ENCODE measurements at regions not wholly inside any gene's neighbourhood (a gene's known extent, or its start where the extent isn't known, plus 50 kb on each side); places are given as distances from the start of the nearest gene placed in this dataset.
"Not testable (repeated sequence)": the region's sequence is repeated elsewhere in the genome, so short reads cannot be mapped to it uniquely, and the experiment has no call there.

DNA sequence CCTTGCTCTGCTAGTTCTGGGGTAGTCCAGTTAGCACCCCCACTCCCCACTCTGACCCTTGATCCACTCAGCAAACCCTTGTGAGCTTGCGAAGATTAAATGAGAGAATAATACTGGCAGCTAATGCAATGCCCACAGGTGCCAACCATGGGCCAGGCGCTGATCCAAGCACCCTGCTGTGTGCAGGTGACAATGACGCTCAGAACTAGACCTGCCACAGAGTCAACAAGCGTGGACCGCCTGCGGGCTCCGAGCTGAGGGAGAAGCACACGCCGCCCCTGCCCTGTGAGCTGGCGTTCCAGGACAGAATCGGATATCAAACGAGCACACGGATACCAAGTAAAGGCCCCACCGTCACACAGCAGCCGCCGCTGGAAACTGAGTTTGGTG, 129.2 kb downstream of the FAM53A start:
- H3K27ac Mint-ChIP-seq, result no peak overlapping the region
- H3K4me3 Mint-ChIP-seq, result no peak overlapping the region
- no peaks in the 10 kb centered on the region for H3K4me1 Mint-ChIP-seq
- no peak for ATAC-seq
- ChIA-PET POLR2A (no interaction called here), CTCF (no interaction called here)
- H3K27me3 Mint-ChIP-seq, result peaks cover 6% of the 10 kb centered on the region
- no peaks in the 10 kb centered on the region for H3K9me3 Mint-ChIP-seq (ENCODE audit: low read depth)
- H3K36me3 Mint-ChIP-seq (ENCODE audit: low read depth), result no peaks in the 10 kb centered on the region
- intact Hi-C loops (cut with DNase I, micrococcal nuclease), result loop anchor here in 1 of 2 experiments (5.0 kb wide), 1 partner anchor 48 kb away; no protein-coding TSS in a partner anchor
- no peak for DNase-seq

DNA sequence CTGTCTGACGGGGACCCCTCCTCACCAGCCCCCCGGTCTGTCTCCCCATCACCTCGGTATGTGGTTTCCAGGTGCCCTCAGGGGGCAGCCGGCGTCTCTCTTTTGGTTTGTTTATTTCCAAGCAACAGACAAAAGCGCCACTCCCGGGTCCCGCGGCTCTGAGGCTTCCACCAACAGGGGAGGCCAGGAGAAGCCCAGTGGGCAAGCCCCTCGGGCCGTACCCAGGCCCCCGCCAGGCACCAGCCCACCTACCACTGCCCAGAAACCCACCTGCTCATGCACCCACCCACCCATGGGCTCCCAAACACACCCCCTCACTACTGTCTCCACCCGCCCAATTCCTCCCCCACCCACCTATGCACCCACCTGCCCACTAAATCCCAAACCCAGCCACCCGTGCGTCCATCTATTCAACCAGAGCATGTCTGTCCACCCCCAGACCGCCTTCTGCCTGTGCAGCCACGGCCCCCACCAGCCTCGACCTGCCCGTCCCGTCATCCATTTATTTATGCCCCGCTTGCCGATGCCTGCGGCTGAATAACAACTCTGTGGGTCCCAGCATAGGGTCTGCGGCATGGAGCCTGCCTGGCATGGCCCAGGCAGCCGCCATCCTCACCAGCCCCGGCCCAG, 129.8 kb downstream of the FAM53A start:
- ChIA-PET CTCF (no interaction called here), POLR2A (no interaction called here)
- no peak overlapping the region for H3K4me3 Mint-ChIP-seq
- H3K4me1 Mint-ChIP-seq, result no peaks in the 10 kb centered on the region
- H3K27me3 Mint-ChIP-seq, result peaks cover 6% of the 10 kb centered on the region
- H3K27ac Mint-ChIP-seq, result no peak overlapping the region
- intact Hi-C loops (cut with DNase I, micrococcal nuclease), result no loop called here
- DNase-seq (no peak), ATAC-seq (no peak)
- H3K9me3 Mint-ChIP-seq (ENCODE audit: low read depth), result no peaks in the 10 kb centered on the region
- no peaks in the 10 kb centered on the region for H3K36me3 Mint-ChIP-seq (ENCODE audit: low read depth)

DNA sequence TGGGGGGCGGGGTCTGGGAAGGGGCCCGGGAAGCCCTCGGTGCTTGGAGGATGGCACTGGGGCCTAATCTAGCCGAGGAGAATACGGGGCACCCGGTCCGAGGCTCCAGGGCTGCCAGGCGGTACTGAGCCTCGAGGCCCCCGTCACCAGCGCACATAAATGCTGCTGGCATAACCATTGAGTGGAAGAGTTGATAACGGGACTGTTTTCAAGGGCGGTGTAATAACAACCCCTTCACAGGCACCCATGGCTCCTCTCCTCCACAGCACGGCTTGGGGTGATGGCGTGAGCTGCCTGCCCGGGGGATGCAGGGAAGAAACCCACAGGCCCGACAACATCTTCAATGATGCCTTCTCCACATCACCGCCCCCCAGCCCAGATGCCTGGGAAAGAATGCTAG, 130.7 kb downstream of the FAM53A start:
- H3K36me3 Mint-ChIP-seq (ENCODE audit: low read depth), result no peaks in the 10 kb centered on the region
- no peaks in the 10 kb centered on the region for H3K4me1 Mint-ChIP-seq
- ATAC-seq (no peak), DNase-seq (no peak)
- ChIA-PET POLR2A (no interaction called here), CTCF (no interaction called here)
- H3K4me3 Mint-ChIP-seq, result no peak overlapping the region
- H3K9me3 Mint-ChIP-seq (ENCODE audit: low read depth), result no peaks in the 10 kb centered on the region
- H3K27ac Mint-ChIP-seq, result no peak overlapping the region
- intact Hi-C loops (cut with DNase I, micrococcal nuclease), result no loop called here
- peaks cover 5% of the 10 kb centered on the region for H3K27me3 Mint-ChIP-seq

DNA sequence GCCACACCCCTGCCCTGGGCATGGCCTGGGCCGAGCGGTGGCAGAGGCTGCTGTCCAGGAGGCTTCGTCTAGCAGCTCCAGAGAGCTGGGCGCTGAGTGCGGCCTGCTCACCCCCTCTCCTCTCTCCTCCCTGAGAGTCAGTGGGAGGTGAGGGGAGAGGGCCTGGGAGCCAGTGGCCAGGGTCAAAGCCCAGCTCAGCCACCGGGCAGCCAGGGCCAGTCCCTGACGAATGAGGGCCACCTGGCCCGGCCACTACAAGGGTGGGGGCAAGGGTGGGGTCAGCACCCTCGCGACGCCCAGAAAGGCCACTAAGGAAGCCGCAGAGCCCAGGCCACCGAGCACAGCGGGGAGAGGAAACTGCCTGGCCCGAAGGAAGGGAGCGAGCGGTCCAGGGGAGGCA, 131.7 kb downstream of the FAM53A start:
- Mint-ChIP-seq H3K9me3 (ENCODE audit: low read depth) (no peaks in the 10 kb centered on the region), H3K27ac (no peak overlapping the region), H3K4me1 (peaks cover 2% of the 10 kb centered on the region), H3K4me3 (no peak overlapping the region), H3K36me3 (ENCODE audit: low read depth) (no peaks in the 10 kb centered on the region), H3K27me3 (peaks cover 5% of the 10 kb centered on the region)
- ChIA-PET POLR2A (no interaction called here), CTCF (no interaction called here)
- DNase-seq (no peak), ATAC-seq (no peak)
- intact Hi-C loops (cut with DNase I, micrococcal nuclease), result no loop called here

DNA sequence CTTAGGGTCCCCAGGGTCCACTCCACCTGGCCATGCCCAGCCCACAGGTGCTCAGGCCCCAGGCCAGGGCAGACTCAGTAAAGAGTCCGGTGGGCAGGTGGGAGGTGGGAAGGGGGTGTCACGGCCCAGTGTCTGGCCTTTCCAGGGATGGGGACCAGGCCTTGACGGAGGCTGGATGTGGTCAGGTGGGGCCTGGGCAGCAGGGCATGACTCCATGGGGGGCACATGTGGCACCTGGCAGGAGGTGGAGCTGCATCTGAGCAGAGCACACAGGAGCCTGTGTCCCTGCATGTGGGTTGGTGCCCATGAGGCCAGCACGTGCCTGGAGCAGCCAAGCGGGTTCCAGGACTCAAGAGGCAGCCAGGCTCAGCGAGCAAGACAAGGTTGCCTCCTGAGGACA, 132.9 kb downstream of the FAM53A start:
- no peak for ATAC-seq
- H3K4me1 Mint-ChIP-seq, result peaks cover 4% of the 10 kb centered on the region
- H3K4me3 Mint-ChIP-seq, result no peak overlapping the region
- ChIA-PET CTCF (no interaction called here), POLR2A (no interaction called here)
- DNase-seq, result no peak
- no peaks in the 10 kb centered on the region for H3K36me3 Mint-ChIP-seq (ENCODE audit: low read depth)
- H3K27me3 Mint-ChIP-seq, result peaks cover 3% of the 10 kb centered on the region
- intact Hi-C loops (cut with DNase I, micrococcal nuclease), result no loop called here
- H3K9me3 Mint-ChIP-seq (ENCODE audit: low read depth), result no peaks in the 10 kb centered on the region
- no peak overlapping the region for H3K27ac Mint-ChIP-seq

DNA sequence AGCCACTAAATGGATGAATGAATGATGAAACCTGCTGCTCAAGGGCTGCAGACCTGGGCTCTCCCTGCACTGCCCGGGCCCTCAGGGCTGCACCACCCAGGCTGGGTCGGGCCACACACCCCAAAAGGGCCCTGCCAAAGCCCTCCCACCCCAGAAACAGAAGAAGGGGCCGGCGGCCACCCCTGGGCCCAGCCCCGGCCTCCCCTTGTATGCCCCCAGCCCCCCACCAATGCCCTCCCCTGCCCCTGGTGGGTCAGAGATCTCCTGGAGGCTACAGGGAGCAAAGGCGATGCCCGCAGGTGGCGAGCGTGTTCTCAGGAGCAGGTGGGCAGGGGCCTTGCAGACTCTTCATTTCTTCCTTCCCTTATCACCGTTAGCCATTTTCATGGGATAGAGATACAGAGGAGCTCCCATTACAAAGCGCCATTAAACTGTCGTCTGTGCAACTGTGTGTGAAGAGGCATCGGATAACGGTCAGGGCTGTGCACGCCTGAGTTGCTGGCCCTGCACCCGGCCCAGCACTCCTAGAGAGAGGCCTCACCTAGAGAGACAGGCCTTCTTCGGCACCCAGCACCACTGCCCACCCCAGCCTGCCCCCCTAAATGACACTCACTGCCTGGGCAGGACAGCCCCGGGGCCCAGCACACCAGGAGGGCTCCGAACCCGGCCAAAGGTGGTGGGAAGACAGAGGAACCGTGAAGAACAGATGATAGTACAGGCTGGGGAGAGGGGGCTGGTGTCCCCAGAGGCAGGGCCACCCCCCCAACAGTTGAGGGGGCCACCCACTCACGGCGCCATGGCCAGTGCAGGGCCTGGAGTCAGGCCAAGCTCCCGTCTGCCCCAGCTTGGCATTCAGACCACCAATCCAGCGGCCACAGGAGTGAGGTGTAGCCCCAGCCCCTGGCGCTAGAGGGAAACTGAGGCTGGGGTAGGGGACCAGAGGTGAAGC, 133.7 kb downstream of the FAM53A start:
- ChIA-PET POLR2A (no interaction called here), CTCF (interaction anchor here (1.3 kb wide), 1 partner anchor 27 kb away, joined by 3 read pairs; no protein-coding TSS in a partner anchor)
- Mint-ChIP-seq H3K36me3 (ENCODE audit: low read depth) (no peaks in the 10 kb centered on the region), H3K4me3 (no peak overlapping the region), H3K9me3 (ENCODE audit: low read depth) (no peaks in the 10 kb centered on the region), H3K4me1 (peaks cover 4% of the 10 kb centered on the region), H3K27ac (no peak overlapping the region), H3K27me3 (peaks cover 3% of the 10 kb centered on the region)
- ATAC-seq (no peak), DNase-seq (no peak)
- intact Hi-C loops (cut with DNase I, micrococcal nuclease), result no loop called here

DNA sequence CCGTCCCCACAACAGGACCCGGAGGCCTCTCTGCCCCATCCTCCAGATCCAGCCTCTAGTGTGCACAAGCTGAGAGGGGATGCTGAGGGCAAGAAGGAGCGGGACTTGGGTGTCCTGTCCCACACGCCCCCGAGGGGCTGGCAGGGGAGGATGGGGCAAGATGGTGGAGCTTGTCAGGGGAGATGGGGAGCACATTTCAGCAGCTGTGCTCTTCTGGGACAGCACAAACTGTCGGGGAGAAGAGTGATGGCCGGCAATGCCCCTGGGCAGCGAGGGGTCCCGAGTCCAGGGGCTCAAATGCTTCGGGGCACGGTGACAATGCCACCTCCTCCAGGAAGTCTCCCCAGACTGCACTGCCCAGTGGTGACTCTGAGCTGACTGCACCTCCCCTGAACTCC, 134.5 kb downstream of the FAM53A start:
- H3K4me3 Mint-ChIP-seq, result no peak overlapping the region
- H3K4me1 Mint-ChIP-seq, result peaks cover 8% of the 10 kb centered on the region
- CTCF ChIA-PET, result interaction anchor here (0.6 to 1.7 kb wide), 6 partner anchors 9 to 162 kb away, joined by 3 to 10 read pairs (median 4); no protein-coding TSS in a partner anchor
- H3K9me3 Mint-ChIP-seq (ENCODE audit: low read depth), result no peaks in the 10 kb centered on the region
- H3K27ac Mint-ChIP-seq, result no peak overlapping the region
- POLR2A ChIA-PET, result no interaction called here
- ATAC-seq, result no peak
- peaks cover 2% of the 10 kb centered on the region for H3K27me3 Mint-ChIP-seq
- H3K36me3 Mint-ChIP-seq (ENCODE audit: low read depth), result no peaks in the 10 kb centered on the region
- intact Hi-C loops (cut with DNase I, micrococcal nuclease), result no loop called here
- no peak for DNase-seq

DNA sequence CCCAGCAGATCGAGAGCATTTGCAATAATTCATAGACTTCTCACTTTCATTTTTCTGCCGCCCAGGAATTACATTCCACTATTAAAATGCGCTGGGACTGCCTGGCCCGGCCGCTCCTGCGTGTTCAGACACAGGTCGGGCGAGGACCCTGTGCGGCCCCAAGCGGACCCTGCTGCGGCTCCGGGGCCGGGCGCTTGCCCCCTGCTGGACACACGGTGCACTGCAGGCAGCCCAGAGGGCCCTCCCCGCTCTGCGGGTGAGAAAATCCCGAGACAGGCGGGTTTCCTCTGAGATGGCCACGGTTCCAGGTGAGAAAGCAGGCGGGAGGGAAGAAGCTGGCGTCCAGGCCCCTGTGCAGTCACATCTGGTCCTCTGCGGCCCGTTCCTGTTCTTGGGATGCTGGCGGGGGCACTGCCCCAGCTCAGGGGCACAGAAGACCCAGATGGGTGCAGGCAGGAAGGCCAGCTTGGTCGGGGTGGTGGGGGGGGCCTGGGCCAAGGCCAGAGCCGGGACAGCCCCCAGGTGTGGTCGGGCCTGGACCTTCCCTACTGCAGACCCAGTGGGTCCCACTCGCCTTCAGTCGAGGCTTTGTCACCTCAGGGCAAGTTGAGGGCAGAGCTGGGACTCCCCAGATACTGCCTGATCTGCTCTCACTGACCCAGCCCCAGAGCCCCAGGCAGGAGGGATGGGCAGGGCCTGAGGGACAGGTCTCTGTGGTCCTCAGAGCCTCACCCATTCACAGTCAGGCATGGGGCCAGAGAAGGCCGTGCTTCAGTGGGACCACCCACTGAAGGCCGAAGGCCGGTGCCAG, 135.1 kb downstream of the FAM53A start:
- POLR2A ChIA-PET; H3K4me1 Mint-ChIP-seq; H3K27me3 Mint-ChIP-seq; H3K27ac Mint-ChIP-seq; intact Hi-C loops (cut with DNase I, micrococcal nuclease); H3K36me3 Mint-ChIP-seq (ENCODE audit: low read depth); H3K4me3 Mint-ChIP-seq; H3K9me3 Mint-ChIP-seq (ENCODE audit: low read depth): not testable (repeated sequence)
- peak; percentile 82 for ATAC-seq
- peak; percentile 73 for DNase-seq
- CTCF ChIA-PET, result interaction anchor here (0.6 to 1.7 kb wide), 6 partner anchors 10 to 161 kb away, joined by 3 to 10 read pairs (median 4); no protein-coding TSS in a partner anchor

DNA sequence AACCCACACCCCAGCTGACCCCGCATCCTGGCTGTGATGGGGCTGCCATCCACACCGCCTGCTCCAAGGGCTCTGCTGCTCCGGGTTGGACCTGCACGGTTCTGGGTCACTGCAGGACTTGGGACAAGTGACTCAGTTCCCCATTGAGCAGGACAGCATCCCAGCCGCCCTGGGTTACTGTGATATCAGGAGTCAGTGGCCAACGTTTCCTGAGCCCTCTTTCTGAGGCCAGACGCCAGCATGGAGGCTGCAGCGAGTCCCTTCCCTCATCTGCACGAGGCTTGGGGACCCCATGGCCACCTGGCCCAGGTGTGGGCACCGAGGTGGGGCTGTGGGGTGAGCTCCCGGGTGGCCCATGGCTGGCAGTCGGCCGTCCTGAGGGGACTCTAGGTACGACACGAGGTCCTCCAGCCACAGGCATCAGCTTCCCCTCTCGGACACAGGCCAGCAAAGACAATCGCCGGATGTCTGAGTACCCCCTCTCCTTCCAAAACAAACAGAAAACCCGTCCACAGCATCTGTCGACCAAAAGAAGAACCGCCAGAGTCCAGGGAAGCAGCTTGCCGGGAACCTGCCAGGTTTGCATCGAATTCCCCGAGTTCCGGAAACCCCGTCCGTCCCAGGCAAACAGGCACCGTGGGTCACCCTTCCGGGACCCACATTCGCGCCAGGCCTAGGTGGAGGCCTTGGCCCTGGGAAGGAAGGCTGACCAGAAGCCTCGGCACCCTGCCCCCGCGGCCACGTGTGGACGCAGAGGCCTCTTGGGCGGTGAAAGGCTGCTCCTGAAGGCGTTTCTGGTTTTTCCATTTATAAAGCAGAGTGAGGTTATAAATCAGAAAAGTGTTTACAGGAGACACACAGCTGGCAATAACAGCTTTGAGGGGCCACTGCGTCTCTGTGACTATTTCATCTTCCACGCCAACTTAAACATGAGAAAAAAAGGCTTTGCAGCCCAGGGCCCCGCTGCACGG, 136.0 kb downstream of the FAM53A start:
- CTCF ChIA-PET, result interaction anchor here (1.7 kb wide), 1 partner anchor 10 kb away, joined by 7 read pairs; no protein-coding TSS in a partner anchor
- Mint-ChIP-seq H3K9me3 (ENCODE audit: low read depth) (no peaks in the 10 kb centered on the region), H3K4me3 (no peak overlapping the region), H3K4me1 (peaks cover 9% of the 10 kb centered on the region), H3K27me3 (no peaks in the 10 kb centered on the region), H3K27ac (no peak overlapping the region), H3K36me3 (ENCODE audit: low read depth) (no peaks in the 10 kb centered on the region)
- POLR2A ChIA-PET, result no interaction called here
- intact Hi-C loops (cut with DNase I, micrococcal nuclease), result no loop called here
- DNase-seq, result no peak
- no peak for ATAC-seq

DNA sequence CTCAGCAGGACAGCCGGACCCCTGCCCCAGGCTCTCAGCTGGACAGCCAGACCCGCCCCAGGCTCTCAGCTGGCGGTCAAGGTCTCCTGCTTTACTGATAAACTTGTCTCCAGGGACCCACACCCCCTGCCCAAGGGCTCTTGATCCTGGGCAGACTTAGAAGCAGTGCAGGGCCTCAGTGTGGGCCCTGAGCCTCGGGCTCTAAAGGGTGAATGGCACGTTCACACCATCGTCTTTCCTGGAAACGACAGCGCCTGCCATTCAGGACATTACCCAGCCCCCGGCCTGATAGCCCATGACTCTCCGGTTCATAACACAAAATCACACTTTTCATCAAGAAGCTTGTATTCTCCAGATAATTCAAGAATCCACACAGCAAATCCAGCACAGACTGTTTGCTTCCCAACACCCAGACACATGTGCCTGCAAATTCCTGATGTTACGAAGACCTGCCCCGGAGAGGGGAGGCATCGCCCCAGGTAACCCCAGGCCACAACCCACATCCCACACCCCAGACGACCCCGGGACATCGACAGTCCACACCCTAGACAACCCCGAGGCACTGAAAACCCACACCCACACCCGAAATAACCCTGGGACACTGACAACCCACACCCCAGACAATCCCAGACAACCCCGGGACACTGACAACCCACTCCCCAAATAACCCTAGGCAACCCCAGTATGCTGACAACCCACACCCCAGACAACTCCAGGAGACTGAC, 136.8 kb downstream of the FAM53A start:
- Mint-ChIP-seq H3K27me3 (no peaks in the 10 kb centered on the region), H3K9me3 (ENCODE audit: low read depth) (no peaks in the 10 kb centered on the region), H3K36me3 (ENCODE audit: low read depth) (no peaks in the 10 kb centered on the region), H3K4me1 (peaks cover 9% of the 10 kb centered on the region), H3K4me3 (no peak overlapping the region), H3K27ac (no peak overlapping the region)
- CTCF ChIA-PET, result interaction anchor here (0.6 kb wide), 1 partner anchor 283 kb away, joined by 3 read pairs; no protein-coding TSS in a partner anchor
- intact Hi-C loops (cut with DNase I, micrococcal nuclease), result no loop called here
- DNase-seq (no peak), ATAC-seq (no peak)
- POLR2A ChIA-PET, result no interaction called here
